Naive B cell (primary cell): ENCODE measurements at regions not wholly inside any gene's neighbourhood (a gene's known extent, or its start where the extent isn't known, plus 50 kb on each side); places are given as distances from the start of the nearest gene placed in this dataset.

Experiments
- ATAC-seq, 2 donors: fragments of 150-1000 bp; cut with Tn5 transposase; 2 replicates each; pipeline ENCODE4 v1.10.0; 2021; ENCODE audit warnings: low read depth in 2 of 2, mild to moderate bottlenecking in 2 of 2, moderate library complexity in 2 of 2
- DNase-seq: peaks from one replicate; pipeline ENCODE4 v3.0.0; 2022
- H3K27ac Mint-ChIP-seq, 6 donors: one replicate each; pipeline ENCODE4 v1.8.0; 2020 to 2022; ENCODE audit warnings: mild to moderate bottlenecking in 6 of 6, mixed read lengths in 6 of 6, moderate library complexity in 5 of 6, inconsistent platforms in 2 of 6
- H3K27me3 Mint-ChIP-seq, 3 donors: one replicate each; pipeline ENCODE4 v1.8.0; 2021 to 2022; ENCODE audit warnings: mixed read lengths in 3 of 3, mild to moderate bottlenecking in 1 of 3
- H3K36me3 Mint-ChIP-seq, 2 donors: one replicate each; pipeline ENCODE4 v1.8.0; 2020 to 2022; ENCODE audit warnings: mixed read lengths in 2 of 2, inconsistent platforms in 1 of 2, mild to moderate bottlenecking in 1 of 2
- H3K4me1 Mint-ChIP-seq, 3 donors: one replicate each; pipeline ENCODE4 v1.8.0; 2020 to 2022; ENCODE audit warnings: mixed read lengths in 3 of 3, inconsistent platforms in 1 of 3, mild to moderate bottlenecking in 1 of 3, moderate library complexity in 1 of 3
- H3K4me3 Mint-ChIP-seq, 8 donors: one replicate each; pipeline ENCODE4 v1.8.0; 2020 to 2022; ENCODE audit warnings: mild to moderate bottlenecking in 8 of 8, mixed read lengths in 8 of 8, moderate library complexity in 8 of 8, inconsistent platforms in 2 of 8
- H3K9me3 Mint-ChIP-seq, 7 donors: one replicate each; pipeline ENCODE4 v1.8.0; 2020 to 2022; ENCODE audit warnings: mixed read lengths in 7 of 7, mild to moderate bottlenecking in 5 of 7, inconsistent platforms in 2 of 7, moderate library complexity in 1 of 7

- Mint-ChIP-seq H3K4me1 (no peaks in the 10 kb centered on the region), H3K27ac (no peak overlapping the region), H3K36me3 (no peaks in the 10 kb centered on the region), H3K9me3 (no peaks in the 10 kb centered on the region), H3K27me3 (peaks cover 12 to 18% (median 13%) of the 10 kb centered on the region in 3 donors), H3K4me3 (no peak overlapping the region)
- ATAC-seq (no peak), DNase-seq (no peak)
These were observed 248.3 kb upstream of the LRIG3 start for GRCh38 chr12:59168647-59169046.

- Mint-ChIP-seq H3K36me3 (no peaks in the 10 kb centered on the region), H3K27ac (no peak overlapping the region), H3K4me1 (no peaks in the 10 kb centered on the region), H3K27me3 (peaks cover 12 to 18% (median 13%) of the 10 kb centered on the region in 3 donors), H3K9me3 (no peaks in the 10 kb centered on the region), H3K4me3 (no peak overlapping the region)
- ATAC-seq: no peak
- no peak for DNase-seq
These were observed 246.2 kb upstream of the LRIG3 start for GRCh38 chr12:59166457-59166856.

GRCh38 chr12:59164991-59165718 lies 244.9 kb upstream of the LRIG3 start:
- Mint-ChIP-seq H3K4me1 (no peaks in the 10 kb centered on the region), H3K36me3 (no peaks in the 10 kb centered on the region), H3K9me3 (no peaks in the 10 kb centered on the region), H3K27me3 (peaks cover 12 to 18% (median 13%) of the 10 kb centered on the region in 3 donors), H3K4me3 (no peak overlapping the region), H3K27ac (no peak overlapping the region)
- ATAC-seq (no peak), DNase-seq (no peak)

GRCh38 chr12:59164226-59164625 lies 243.9 kb upstream of the LRIG3 start:
- H3K27me3 Mint-ChIP-seq: peaks cover 12 to 18% (median 13%) of the 10 kb centered on the region in 3 donors
- no peaks in the 10 kb centered on the region for H3K36me3 Mint-ChIP-seq
- no peak for DNase-seq
- peaks cover 0 to under 1% (median 0%) of the 10 kb centered on the region in 7 donors for H3K9me3 Mint-ChIP-seq
- ATAC-seq: no peak
- no peak overlapping the region for H3K4me3 Mint-ChIP-seq
- H3K27ac Mint-ChIP-seq: no peak overlapping the region
- no peaks in the 10 kb centered on the region for H3K4me1 Mint-ChIP-seq

GRCh38 chr12:59158681-59159080 lies 238.4 kb upstream of the LRIG3 start:
- H3K4me1 Mint-ChIP-seq: no peaks in the 10 kb centered on the region
- no peaks in the 10 kb centered on the region for H3K36me3 Mint-ChIP-seq
- H3K27me3 Mint-ChIP-seq: peaks cover 0 to 5% (median 0%) of the 10 kb centered on the region in 3 donors

GRCh38 chr12:59158066-59158465 lies 237.8 kb upstream of the LRIG3 start:
- H3K36me3 Mint-ChIP-seq: no peaks in the 10 kb centered on the region
- no peak overlapping the region for H3K4me3 Mint-ChIP-seq
- ATAC-seq (no peak), DNase-seq (no peak)
- peaks cover 0 to 11% (median 2%) of the 10 kb centered on the region in 7 donors for H3K9me3 Mint-ChIP-seq
- H3K27ac Mint-ChIP-seq: no peak overlapping the region
- H3K4me1 Mint-ChIP-seq: no peaks in the 10 kb centered on the region
- peaks cover 0 to 5% (median 0%) of the 10 kb centered on the region in 3 donors for H3K27me3 Mint-ChIP-seq

More at GRCh38 chr12:59158681-59159080, 238.4 kb upstream of the LRIG3 start:
- H3K9me3 Mint-ChIP-seq: peaks cover 0 to 11% (median 2%) of the 10 kb centered on the region in 7 donors
- no peak overlapping the region for H3K27ac Mint-ChIP-seq
- H3K4me3 Mint-ChIP-seq: no peak overlapping the region
- ATAC-seq (no peak), DNase-seq (no peak)

GRCh38 chr12:59155448-59155847 lies 235.1 kb upstream of the LRIG3 start:
- Mint-ChIP-seq H3K4me1 (no peaks in the 10 kb centered on the region), H3K27ac (no peak overlapping the region), H3K4me3 (no peak overlapping the region), H3K9me3 (peaks cover 0 to 11% (median 2%) of the 10 kb centered on the region in 7 donors), H3K36me3 (no peaks in the 10 kb centered on the region), H3K27me3 (peaks cover 0 to 10% (median 0%) of the 10 kb centered on the region in 3 donors)
- DNase-seq (no peak), ATAC-seq (no peak)

- peaks cover 0 to 12% (median 2%) of the 10 kb centered on the region in 7 donors for H3K9me3 Mint-ChIP-seq
- no peaks in the 10 kb centered on the region for H3K36me3 Mint-ChIP-seq
- no peak overlapping the region for H3K27ac Mint-ChIP-seq
These were observed 230.9 kb upstream of the LRIG3 start for GRCh38 chr12:59151243-59151642.

GRCh38 chr12:59149995-59150642 lies 229.8 kb upstream of the LRIG3 start:
- DNase-seq (peak; percentile 20), ATAC-seq (peak; percentile 45 to 71)
- Mint-ChIP-seq H3K27me3 (peaks cover 0 to 5% (median 4%) of the 10 kb centered on the region in 3 donors), H3K9me3 (peaks cover 0 to 12% (median 2%) of the 10 kb centered on the region in 7 donors), H3K27ac (no peak overlapping the region), H3K4me3 (no peak overlapping the region), H3K4me1 (peaks cover 0 to 4% (median 0%) of the 10 kb centered on the region in 3 donors), H3K36me3 (no peaks in the 10 kb centered on the region)

More at GRCh38 chr12:59151243-59151642, 230.9 kb upstream of the LRIG3 start:
- Mint-ChIP-seq H3K27me3 (peaks cover 0 to 5% (median 4%) of the 10 kb centered on the region in 3 donors), H3K4me3 (no peak overlapping the region), H3K4me1 (peaks cover 0 to 4% (median 0%) of the 10 kb centered on the region in 3 donors)
- DNase-seq (no peak), ATAC-seq (no peak)

- no peak overlapping the region for H3K4me3 Mint-ChIP-seq
- DNase-seq (no peak), ATAC-seq (no peak)
- H3K4me1 Mint-ChIP-seq: peaks cover 0 to 4% (median 0%) of the 10 kb centered on the region in 3 donors
- H3K9me3 Mint-ChIP-seq: peaks cover 0 to 12% (median 0%) of the 10 kb centered on the region in 7 donors
- no peaks in the 10 kb centered on the region for H3K36me3 Mint-ChIP-seq
- no peak overlapping the region for H3K27ac Mint-ChIP-seq
- peaks cover 0 to 9% (median 5%) of the 10 kb centered on the region in 3 donors for H3K27me3 Mint-ChIP-seq
These were observed 227.5 kb upstream of the LRIG3 start for GRCh38 chr12:59147791-59148190.

- Mint-ChIP-seq H3K27me3 (peaks cover 0 to 5% (median 0%) of the 10 kb centered on the region in 3 donors), H3K4me3 (no peak overlapping the region)
- no peak for ATAC-seq
These were observed 222.0 kb upstream of the LRIG3 start for GRCh38 chr12:59142183-59142790.

GRCh38 chr12:59134750-59135149 lies 214.4 kb upstream of the LRIG3 start:
- H3K4me1 Mint-ChIP-seq: peaks cover 0 to 2% (median 0%) of the 10 kb centered on the region in 3 donors
- no peaks in the 10 kb centered on the region for H3K36me3 Mint-ChIP-seq
- H3K9me3 Mint-ChIP-seq: peaks cover 0 to 4% (median 0%) of the 10 kb centered on the region in 7 donors
- no peaks in the 10 kb centered on the region for H3K27me3 Mint-ChIP-seq
- ATAC-seq: no peak
- DNase-seq: no peak
- H3K27ac Mint-ChIP-seq: no peak overlapping the region
- H3K4me3 Mint-ChIP-seq: no peak overlapping the region

More at GRCh38 chr12:59142183-59142790, 222.0 kb upstream of the LRIG3 start:
- Mint-ChIP-seq H3K9me3 (peaks cover 0 to 5% (median 0%) of the 10 kb centered on the region in 7 donors), H3K4me1 (no peaks in the 10 kb centered on the region), H3K27ac (no peak overlapping the region), H3K36me3 (no peaks in the 10 kb centered on the region)
- DNase-seq: no peak

GRCh38 chr12:59131462-59131861 lies 211.2 kb upstream of the LRIG3 start:
- Mint-ChIP-seq H3K4me3 (no peak overlapping the region), H3K27ac (no peak overlapping the region), H3K36me3 (no peaks in the 10 kb centered on the region), H3K4me1 (peaks cover 0 to 2% (median 0%) of the 10 kb centered on the region in 3 donors), H3K9me3 (peaks cover 0 to 4% (median 0%) of the 10 kb centered on the region in 7 donors), H3K27me3 (no peaks in the 10 kb centered on the region)
- ATAC-seq (no peak), DNase-seq (no peak)
